ELF-1 (cell line): ENCODE measurements at regions not wholly inside any gene's neighbourhood (a gene's known extent, or its start where the extent isn't known, plus 50 kb on each side); places are given as distances from the start of the nearest gene placed in this dataset.

Source experiments
- DNase-seq: peaks from one replicate; pipeline ENCODE4 v3.0.0-alpha.2; 2016; ENCODE audit warnings: low read depth, low spot score

- no peak for DNase-seq
Observed at GRCh38 chr2:175567435-175568061, 386.0 kb upstream of the ATP5MC3 start.

GRCh38 chr2:175560521-175561169, 379.1 kb upstream of the ATP5MC3 start:
- no peak for DNase-seq

- DNase-seq: no peak
Observed at GRCh38 chr2:175559613-175560012, 378.1 kb upstream of the ATP5MC3 start.

- DNase-seq: no peak
Observed at GRCh38 chr2:175557810-175558377, 376.4 kb upstream of the ATP5MC3 start.

- DNase-seq: no peak
Observed at GRCh38 chr2:175553910-175554309, 372.4 kb upstream of the ATP5MC3 start.

GRCh38 chr2:175552902-175553301, 371.4 kb upstream of the ATP5MC3 start:
- peak; percentile 15 for DNase-seq

- DNase-seq: no peak
Observed at GRCh38 chr2:175540421-175540820, 358.9 kb upstream of the ATP5MC3 start.

- no peak for DNase-seq
Observed at GRCh38 chr2:175539122-175539521, 357.6 kb upstream of the ATP5MC3 start.

- DNase-seq: no peak
Observed at GRCh38 chr2:175536059-175536458, 354.5 kb upstream of the ATP5MC3 start.

GRCh38 chr2:175535631-175536030, 354.1 kb upstream of the ATP5MC3 start:
- DNase-seq: no peak

- no peak for DNase-seq
Observed at GRCh38 chr2:175525975-175526374, 344.5 kb upstream of the ATP5MC3 start.

- no peak for DNase-seq
Observed at GRCh38 chr2:175523001-175523400, 341.5 kb upstream of the ATP5MC3 start.

- DNase-seq: no peak
Observed at GRCh38 chr2:175518206-175518605, 336.7 kb upstream of the ATP5MC3 start.

- DNase-seq: no peak
Observed at GRCh38 chr2:175516555-175516954, 335.0 kb upstream of the ATP5MC3 start.

- no peak for DNase-seq
Observed at GRCh38 chr2:175500255-175500654, 318.7 kb upstream of the ATP5MC3 start.

GRCh38 chr2:175490360-175490791, 308.9 kb upstream of the ATP5MC3 start:
- DNase-seq: no peak

- DNase-seq: no peak
Observed at GRCh38 chr2:175478096-175478768, 296.7 kb upstream of the ATP5MC3 start.

GRCh38 chr2:175476948-175477347, 295.4 kb upstream of the ATP5MC3 start:
- no peak for DNase-seq

GRCh38 chr2:175476374-175476773, 294.9 kb upstream of the ATP5MC3 start:
- DNase-seq: no peak

- DNase-seq: no peak
Observed at GRCh38 chr2:175475130-175475529, 293.6 kb upstream of the ATP5MC3 start.

- DNase-seq: no peak
Observed at GRCh38 chr2:175468431-175469098, 287.1 kb upstream of the ATP5MC3 start.

- no peak for DNase-seq
Observed at GRCh38 chr2:175465101-175465500, 283.6 kb upstream of the ATP5MC3 start.
